ENCODE measurements at regions not wholly inside any gene's neighbourhood (a gene's known extent, or its start where the extent isn't known, plus 50 kb on each side); places are given as distances from the start of the nearest gene placed in this dataset.

GRCh38 chr14:98888281-98888680 lies 383.7 kb downstream of the BCL11B start:
- DNase-seq (ENCODE audit: low read depth): no peak

- no peak for DNase-seq (ENCODE audit: low read depth)
These were observed 382.8 kb downstream of the BCL11B start for GRCh38 chr14:98888927-98889835.

- no peak for DNase-seq (ENCODE audit: low read depth)
These were observed 382.2 kb downstream of the BCL11B start for GRCh38 chr14:98889836-98890185.

GRCh38 chr14:98890556-98891340 lies 381.2 kb downstream of the BCL11B start:
- DNase-seq (ENCODE audit: low read depth): no peak

- DNase-seq (ENCODE audit: low read depth): no peak
These were observed 378.3 kb downstream of the BCL11B start for GRCh38 chr14:98893675-98894074.

- no peak for DNase-seq (ENCODE audit: low read depth)
These were observed 377.4 kb downstream of the BCL11B start for GRCh38 chr14:98894600-98894999.

GRCh38 chr14:98896449-98896848 lies 375.5 kb downstream of the BCL11B start:
- no peak for DNase-seq (ENCODE audit: low read depth)

GRCh38 chr14:98897605-98898309 lies 374.2 kb downstream of the BCL11B start:
- DNase-seq (ENCODE audit: low read depth): no peak

GRCh38 chr14:98899441-98899840 lies 372.6 kb downstream of the BCL11B start:
- DNase-seq (ENCODE audit: low read depth): no peak

- no peak for DNase-seq (ENCODE audit: low read depth)
These were observed 371.8 kb downstream of the BCL11B start for GRCh38 chr14:98900236-98900635.

GRCh38 chr14:98900798-98901197 lies 371.2 kb downstream of the BCL11B start:
- no peak for DNase-seq (ENCODE audit: low read depth)

- DNase-seq (ENCODE audit: low read depth): no peak
These were observed 370.3 kb downstream of the BCL11B start for GRCh38 chr14:98901511-98902205.

GRCh38 chr14:98903371-98903770 lies 368.6 kb downstream of the BCL11B start:
- no peak for DNase-seq (ENCODE audit: low read depth)

GRCh38 chr14:98904677-98905076 lies 367.3 kb downstream of the BCL11B start:
- no peak for DNase-seq (ENCODE audit: low read depth)

- no peak for DNase-seq (ENCODE audit: low read depth)
These were observed 365.6 kb downstream of the BCL11B start for GRCh38 chr14:98906123-98906995.

- DNase-seq (ENCODE audit: low read depth): no peak
These were observed 364.7 kb downstream of the BCL11B start for GRCh38 chr14:98907271-98907670.

- DNase-seq (ENCODE audit: low read depth): no peak
These were observed 363.9 kb downstream of the BCL11B start for GRCh38 chr14:98908050-98908449.

- DNase-seq (ENCODE audit: low read depth): no peak
These were observed 362.6 kb downstream of the BCL11B start for GRCh38 chr14:98909251-98909944.

GRCh38 chr14:98910061-98910460 lies 361.9 kb downstream of the BCL11B start:
- no peak for DNase-seq (ENCODE audit: low read depth)

- no peak for DNase-seq (ENCODE audit: low read depth)
These were observed 359.3 kb downstream of the BCL11B start for GRCh38 chr14:98912655-98913054.
